Kasumi-1 (cell line): ENCODE measurements at regions not wholly inside any gene's neighbourhood (a gene's known extent, or its start where the extent isn't known, plus 50 kb on each side); places are given as distances from the start of the nearest gene placed in this dataset.

Experiments
- DNase-seq, 2 experiments: peaks; one replicate each; lab custom pipeline; 2025; lab: John Stamatoyannopoulos, UW

DNA sequence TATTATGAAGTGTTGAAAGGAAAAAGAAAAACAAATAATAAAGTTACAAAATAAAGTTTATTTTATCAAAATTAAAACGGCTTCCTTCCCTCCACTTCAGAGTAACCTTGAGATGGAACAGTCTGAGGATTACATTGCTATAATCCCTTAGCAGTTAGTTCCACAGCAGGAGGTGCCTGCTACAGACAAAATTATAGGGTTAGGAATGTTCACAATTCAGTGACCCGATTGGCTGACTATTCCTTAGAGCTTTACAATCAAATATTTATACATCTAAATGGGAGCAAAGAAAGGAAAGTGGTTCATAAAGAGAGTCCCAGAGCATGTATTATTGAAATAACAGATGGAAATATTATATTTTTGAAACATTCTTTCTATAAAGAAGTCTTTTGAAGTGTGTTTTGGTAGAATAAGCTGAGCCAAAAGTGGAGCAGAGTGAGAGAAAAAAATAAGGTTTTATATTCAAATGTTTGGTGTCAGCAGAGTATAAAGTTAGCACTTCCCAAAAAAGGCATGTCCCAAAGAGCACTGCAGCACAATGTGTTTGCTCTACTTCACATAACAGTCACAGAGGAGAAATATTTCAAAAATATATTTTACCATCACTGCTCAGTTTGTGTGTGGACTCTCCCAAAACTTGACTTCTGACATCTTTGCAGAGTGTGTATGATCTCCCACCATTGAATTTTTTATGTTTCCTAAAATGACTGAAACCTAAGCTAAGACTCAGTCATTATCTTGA, 71.4 kb upstream of the GORAB start:
- DNase-seq: no peak

DNA sequence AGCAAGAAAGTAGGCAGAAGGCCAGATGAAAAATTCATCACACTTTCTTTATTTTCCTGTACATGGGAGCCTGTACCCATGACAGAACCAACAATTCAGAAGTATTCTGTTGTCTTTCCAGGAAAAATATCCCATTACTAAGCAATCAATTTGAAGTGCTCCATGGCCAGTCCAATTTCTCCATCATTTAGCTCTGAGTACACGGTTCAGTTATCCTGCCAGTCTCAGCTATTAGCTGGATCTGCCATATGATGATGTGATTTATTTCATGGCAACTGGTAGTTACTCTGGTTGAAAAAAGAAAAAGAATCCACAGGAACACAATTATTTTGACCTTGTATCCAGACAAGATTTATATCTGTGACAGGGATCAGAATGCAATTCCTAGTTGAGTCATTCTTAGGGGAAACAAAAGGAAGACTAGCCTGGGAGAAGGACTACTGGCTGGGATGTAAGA, 70.6 kb upstream of the GORAB start:
- no peak for DNase-seq

GRCh38 chr1:170461762-170462384, 70.1 kb upstream of the GORAB start:
- DNase-seq: peak; percentile 82 to 83

DNA sequence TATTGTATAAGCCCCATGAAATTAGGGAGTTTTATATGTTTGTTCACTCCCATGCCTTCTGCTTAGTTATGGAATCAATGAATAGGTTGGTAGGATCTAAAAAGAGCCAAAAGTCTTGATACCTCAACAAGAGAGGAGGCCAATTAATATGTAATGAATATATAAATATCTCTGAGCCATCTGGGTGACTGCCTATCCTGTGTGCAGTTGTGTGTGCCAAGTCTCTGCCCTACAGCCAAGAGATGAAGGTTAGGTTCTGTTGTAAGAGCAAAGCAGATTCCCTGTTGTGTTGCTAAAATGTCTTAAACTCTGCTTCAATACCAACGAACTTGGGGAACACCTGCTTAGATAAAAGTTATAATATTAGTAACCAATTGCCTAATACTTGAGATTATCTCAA, 61.8 kb upstream of the GORAB start:
- no peak for DNase-seq

GRCh38 chr1:170471398-170472053, 60.4 kb upstream of the GORAB start:
- DNase-seq: no peak

- DNase-seq: no peak
Observed at GRCh38 chr1:170481000-170481399, 51.0 kb upstream of the GORAB start.
